Lung (tissue), 11 donors: ENCODE measurements at regions not wholly inside any gene's neighbourhood (a gene's known extent, or its start where the extent isn't known, plus 50 kb on each side); places are given as distances from the start of the nearest gene placed in this dataset.

Experiments used
- ATAC-seq: fragments of 200-7000 bp; cut with Tn5 transposase; one replicate; pipeline ENCODE4 v1.9.1; 2020; ENCODE audit warnings: moderate number of reproducible peaks; ENCODE audit not compliant: insufficient read depth, low FRiP score
- DNase-seq, 3 donors: peaks; one replicate each; pipeline ENCODE4 v3.0.0-alpha.2; 2013 to 2017
- H3K27ac ChIP-seq, 2 donors: one replicate each; pipeline ENCODE4 v1.5.1; 2013; ENCODE audit warnings: mild to moderate bottlenecking in 2 of 2, moderate library complexity in 2 of 2, control low read depth in 1 of 2, inconsistent platforms in 1 of 2, low read depth in 1 of 2, low read length in 1 of 2
- H3K27me3 ChIP-seq, 3 donors: one replicate each; pipeline ENCODE4 v1.5.1; 2013; ENCODE audit warnings: low read length in 2 of 3; ENCODE audit not compliant: control insufficient read depth in 3 of 3, insufficient read depth in 3 of 3
- H3K36me3 ChIP-seq, 4 donors: one replicate each; pipeline ENCODE4 v1.5.1; 2013; ENCODE audit warnings: low read length in 4 of 4, mild to moderate bottlenecking in 1 of 4, moderate library complexity in 1 of 4; ENCODE audit not compliant: control insufficient read depth in 4 of 4, insufficient read depth in 4 of 4
- H3K4me1 ChIP-seq, 5 donors: one replicate each; pipeline ENCODE4 v1.5.1; 2013; ENCODE audit warnings: low read length in 5 of 5, mild to moderate bottlenecking in 2 of 5, moderate library complexity in 1 of 5; ENCODE audit not compliant: control insufficient read depth in 5 of 5, insufficient read depth in 5 of 5
- H3K4me3 ChIP-seq: one replicate; pipeline ENCODE4 v1.5.1; 2013; ENCODE audit warnings: mild to moderate bottlenecking, control low read depth, moderate library complexity
- H3K9ac ChIP-seq, 2 donors: one replicate each; pipeline ENCODE4 v1.5.1; 2013; ENCODE audit warnings: low read length in 2 of 2, control low read depth in 1 of 2; ENCODE audit not compliant: insufficient read depth in 1 of 2
- H3K9me3 ChIP-seq, 4 donors: one replicate each; pipeline ENCODE4 v1.5.1; 2013; ENCODE audit warnings: low read length in 3 of 4, mild to moderate bottlenecking in 1 of 4, moderate library complexity in 1 of 4; ENCODE audit not compliant: control insufficient read depth in 4 of 4, insufficient read depth in 3 of 4
- CTCF ChIP-seq: IDR thresholded peaks from 2 replicates; pipeline ENCODE4 v1.5.1; 2012; ENCODE audit warnings: mild to moderate bottlenecking; ENCODE audit errors: control extremely low read depth, extremely low read depth
- WGBS, 2 donors: extraction: QIAGEN DNeasy Blood & Tissue Kit; methylation state at CpG; one replicate each; pipeline ENCODE4 v1.1.7; 2013; 5-methylcytosine and 5-hydroxymethylcytosine counted together
- donor health status: control.
- donor health status: control.
- donor health status: Bipolar disorder and iron deficiency.
- donor health status: healthy.
- donor health status: DM: yes; HTN: yes; CAD: no.

GRCh38 chr17:79241616-79242015, 167.0 kb downstream of the ENGASE start:
- 87 to 91% methylated on average over 5 of the region's 5 CpGs for WGBS, 2 donors
- ATAC-seq (no peak), DNase-seq (no peak)
- Histone ChIP-seq H3K4me3 (no peak overlapping the region), H3K9me3 (peaks cover 0 to 10% (median 0%) of the 10 kb centered on the region in 4 donors), H3K9ac (no peak overlapping the region), H3K36me3 (no peaks in the 10 kb centered on the region), H3K27me3 (peaks cover 0 to 3% (median 0%) of the 10 kb centered on the region in 3 donors), H3K27ac (no peak overlapping the region), H3K4me1 (no peaks in the 10 kb centered on the region)
- TF ChIP-seq CTCF = no peak

GRCh38 chr17:79239205-79239604, 164.6 kb downstream of the ENGASE start:
- Histone ChIP-seq H3K36me3 (no peaks in the 10 kb centered on the region), H3K27me3 (peaks cover 0 to 3% (median 0%) of the 10 kb centered on the region in 3 donors), H3K4me1 (no peaks in the 10 kb centered on the region), H3K27ac (no peak overlapping the region), H3K9ac (no peak overlapping the region), H3K9me3 (peaks cover 0 to 8% (median 0%) of the 10 kb centered on the region in 4 donors), H3K4me3 (no peak overlapping the region)
- ATAC-seq = no peak
- TF ChIP-seq CTCF = no peak
- WGBS, 2 donors = 73 to 77% methylated on average over 9 of the region's 9 CpGs
- DNase-seq = no peak

- no peaks in the 10 kb centered on the region for H3K4me1 ChIP-seq
- peaks cover 0 to 12% (median 0%) of the 10 kb centered on the region in 4 donors for H3K9me3 ChIP-seq
- peaks cover 0 to 3% (median 3%) of the 10 kb centered on the region in 3 donors for H3K27me3 ChIP-seq
- no peak overlapping the region for H3K4me3 ChIP-seq
- H3K27ac ChIP-seq = no peak overlapping the region
- WGBS, 2 donors = 84% methylated on average over 13 of the region's 13 CpGs
- TF ChIP-seq CTCF = no peak
- no peak for ATAC-seq
- no peak overlapping the region for H3K9ac ChIP-seq
- no peaks in the 10 kb centered on the region for H3K36me3 ChIP-seq
- no peak for DNase-seq
Observed at GRCh38 chr17:79237448-79238053, 162.9 kb downstream of the ENGASE start.

GRCh38 chr17:79235808-79236207, 161.2 kb downstream of the ENGASE start:
- 43 to 46% methylated on average over 10 of the region's 10 CpGs for WGBS, 2 donors
- Histone ChIP-seq H3K36me3 (no peaks in the 10 kb centered on the region), H3K4me1 (no peaks in the 10 kb centered on the region), H3K4me3 (no peak overlapping the region), H3K9me3 (peaks cover 0 to 4% (median 0%) of the 10 kb centered on the region in 4 donors), H3K27me3 (peaks cover 0 to 10% (median 8%) of the 10 kb centered on the region in 3 donors), H3K27ac (no peak overlapping the region), H3K9ac (no peak overlapping the region)
- TF ChIP-seq CTCF = no peak
- no peak for DNase-seq
- ATAC-seq = no peak
